H7 (cell line): ENCODE measurements at regions not wholly inside any gene's neighbourhood (a gene's known extent, or its start where the extent isn't known, plus 50 kb on each side); places are given as distances from the start of the nearest gene placed in this dataset.
"Not testable (repeated sequence)": the region's sequence is repeated elsewhere in the genome, so short reads cannot be mapped to it uniquely, and the experiment has no call there.

Source experiments
- DNase-seq: peaks from one replicate; pipeline ENCODE4 v3.0.0; 2012
- H3K27me3 ChIP-seq: 2 replicates; pipeline ENCODE4 v1.6.0; 2011; ENCODE audit warnings: mild to moderate bottlenecking, low read length; ENCODE audit not compliant: control insufficient read depth, insufficient read depth
- H3K36me3 ChIP-seq: replicated peaks from 2 replicates; pipeline ENCODE4 v1.5.1; 2011; ENCODE audit warnings: low read length; ENCODE audit not compliant: control insufficient read depth, insufficient read depth
- H3K4me3 ChIP-seq: 2 replicates; pipeline ENCODE4 v1.5.1; 2011; ENCODE audit warnings: low read depth, mild to moderate bottlenecking, control low read depth, low read length, moderate library complexity; ENCODE audit not compliant: insufficient read depth

DNA sequence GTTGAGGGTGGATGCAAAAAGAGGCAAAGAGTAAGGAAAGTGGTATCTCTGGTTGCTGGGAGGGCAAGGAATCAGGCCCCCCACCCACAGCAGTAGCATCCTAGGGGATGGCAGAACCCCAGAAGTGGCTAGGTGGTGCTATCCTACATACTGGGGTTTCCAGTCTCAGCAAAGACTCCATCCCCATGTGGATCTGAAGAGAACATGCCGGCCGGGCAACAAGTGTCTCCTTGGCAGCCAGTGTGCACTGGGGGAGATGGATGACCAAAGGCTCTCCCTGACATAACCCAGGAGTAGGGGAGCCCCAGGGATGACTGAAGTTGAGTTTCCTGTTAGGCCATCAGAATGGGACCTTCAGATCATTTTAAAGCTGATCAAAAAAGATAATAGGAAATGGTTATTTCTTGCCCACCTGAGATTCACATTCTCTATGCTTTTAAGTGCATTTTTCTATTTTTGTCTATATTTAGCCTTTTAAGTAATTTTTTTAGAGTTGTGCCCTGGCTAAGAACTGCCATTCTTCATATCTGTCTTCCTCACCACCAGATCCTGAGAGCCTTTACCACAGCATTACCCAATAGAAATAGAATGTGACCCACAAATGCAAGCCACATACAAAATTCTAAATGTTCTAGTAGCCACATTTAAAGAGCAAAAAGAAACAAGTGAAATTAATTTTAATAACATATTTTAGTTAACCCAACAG lies 78.7 kb upstream of the SMIM23 start:
- DNase-seq = no peak
- Histone ChIP-seq H3K4me3 (no peak overlapping the region), H3K36me3 (no peaks in the 10 kb centered on the region), H3K27me3 (no peaks in the 10 kb centered on the region)

GRCh38 chr5:171707442-171707792 lies 78.2 kb upstream of the SMIM23 start:
- no peak for DNase-seq

GRCh38 chr5:171709930-171710329 lies 75.7 kb upstream of the SMIM23 start:
- no peak for DNase-seq
- H3K27me3 ChIP-seq = no peaks in the 10 kb centered on the region
- no peak overlapping the region for H3K4me3 ChIP-seq
- no peaks in the 10 kb centered on the region for H3K36me3 ChIP-seq

More at GRCh38 chr5:171707442-171707792, 78.2 kb upstream of the SMIM23 start:
- no peaks in the 10 kb centered on the region for H3K27me3 ChIP-seq
- no peaks in the 10 kb centered on the region for H3K36me3 ChIP-seq
- no peak overlapping the region for H3K4me3 ChIP-seq

DNA sequence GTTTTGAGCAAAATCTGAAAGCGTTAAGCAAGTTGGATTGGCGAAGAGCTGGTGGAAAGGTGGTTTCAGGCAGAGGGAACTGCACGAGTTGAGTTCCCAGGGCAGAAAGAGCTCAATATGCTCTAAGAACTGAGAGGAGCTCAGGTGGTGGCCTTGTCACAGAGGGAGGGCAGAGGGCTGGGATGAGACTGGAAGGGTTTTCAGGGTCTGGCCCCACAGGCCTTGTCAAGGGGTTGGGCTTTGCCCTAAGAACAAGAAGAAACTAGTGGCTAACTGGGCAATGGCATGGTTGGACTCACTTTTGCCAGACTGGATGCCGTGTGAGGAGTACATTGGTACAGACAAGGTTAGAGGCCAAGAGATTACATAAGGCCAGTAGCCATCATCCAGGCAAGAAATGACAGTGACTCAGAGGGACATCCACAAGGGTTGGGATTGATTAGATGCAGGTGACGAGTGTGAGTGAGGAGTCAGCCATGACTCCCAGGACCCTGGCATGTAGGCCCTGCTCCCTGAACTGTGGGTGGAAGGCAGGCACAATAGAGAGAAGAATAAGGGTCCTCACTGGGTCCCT lies 75.1 kb upstream of the SMIM23 start:
- H3K27me3 ChIP-seq = no peaks in the 10 kb centered on the region
- no peak overlapping the region for H3K4me3 ChIP-seq
- H3K36me3 ChIP-seq = no peaks in the 10 kb centered on the region
- no peak for DNase-seq

DNA sequence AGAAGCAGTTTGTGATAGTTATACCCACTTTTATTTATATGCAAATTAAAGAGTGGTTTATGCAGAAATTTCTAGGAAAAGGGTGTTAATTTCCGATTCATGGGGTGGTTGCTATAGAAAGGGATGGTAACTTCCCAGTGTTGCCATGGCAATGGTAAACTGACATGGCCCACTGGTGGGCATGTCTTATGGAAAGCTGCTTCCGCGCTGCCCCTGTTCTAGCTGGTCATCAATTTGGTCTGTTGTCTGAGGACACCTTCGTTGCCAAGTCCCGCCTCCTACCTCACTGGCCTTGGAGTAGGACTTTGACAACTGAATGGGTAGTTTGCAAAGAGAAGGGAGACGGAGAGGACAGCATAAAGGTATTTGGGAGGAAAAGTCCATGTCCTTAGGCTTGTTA lies 74.0 kb upstream of the SMIM23 start:
- Histone ChIP-seq H3K36me3 (no peaks in the 10 kb centered on the region), H3K27me3 (no peaks in the 10 kb centered on the region), H3K4me3 (no peak overlapping the region)
- DNase-seq = no peak

- H3K27me3 ChIP-seq = no peaks in the 10 kb centered on the region
- no peak overlapping the region for H3K4me3 ChIP-seq
- no peaks in the 10 kb centered on the region for H3K36me3 ChIP-seq
- DNase-seq = no peak
Observed at GRCh38 chr5:171712616-171713015, 73.0 kb upstream of the SMIM23 start.

DNA sequence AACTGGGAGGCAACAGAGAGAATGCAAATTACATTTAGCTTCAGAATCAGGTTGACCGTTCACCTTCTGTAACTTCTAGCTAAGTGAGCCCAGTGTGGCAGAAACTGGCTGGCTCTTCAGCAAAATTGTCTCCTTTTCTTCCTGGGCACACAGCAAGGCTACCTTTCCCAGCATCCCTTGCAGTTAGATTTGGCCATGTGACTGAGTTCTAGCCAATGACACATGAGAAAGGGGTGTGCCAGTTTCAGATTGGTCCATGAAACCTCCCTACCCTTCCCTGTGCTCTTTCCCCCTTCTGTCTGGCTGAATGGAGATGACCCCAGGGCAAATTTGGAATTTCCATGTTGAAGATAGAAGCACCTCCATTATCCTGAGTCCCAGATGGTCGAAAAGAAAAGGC lies 72.5 kb upstream of the SMIM23 start:
- no peak overlapping the region for H3K4me3 ChIP-seq
- no peaks in the 10 kb centered on the region for H3K27me3 ChIP-seq
- DNase-seq = no peak
- H3K36me3 ChIP-seq = no peaks in the 10 kb centered on the region

DNA sequence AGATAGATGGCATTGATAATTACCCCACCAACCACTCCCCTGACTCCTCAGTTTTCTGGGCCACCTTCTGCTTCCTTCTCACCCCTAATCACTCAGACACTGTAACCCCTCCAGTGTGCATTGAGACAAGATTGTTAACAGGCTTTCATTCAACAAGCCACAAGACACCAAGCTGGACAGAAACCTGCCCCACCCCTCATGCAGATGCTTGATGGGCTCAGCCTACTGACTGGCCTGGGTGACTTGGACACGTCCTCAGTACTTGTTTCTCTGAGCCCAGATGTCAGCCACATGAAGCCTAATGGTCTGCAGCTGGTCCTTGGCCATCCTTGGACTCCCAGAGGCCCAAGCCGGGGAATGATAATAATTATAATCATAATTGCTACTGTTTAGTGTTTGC lies 71.4 kb upstream of the SMIM23 start:
- DNase-seq = no peak
- no peak overlapping the region for H3K4me3 ChIP-seq
- H3K27me3 ChIP-seq = no peaks in the 10 kb centered on the region

DNA sequence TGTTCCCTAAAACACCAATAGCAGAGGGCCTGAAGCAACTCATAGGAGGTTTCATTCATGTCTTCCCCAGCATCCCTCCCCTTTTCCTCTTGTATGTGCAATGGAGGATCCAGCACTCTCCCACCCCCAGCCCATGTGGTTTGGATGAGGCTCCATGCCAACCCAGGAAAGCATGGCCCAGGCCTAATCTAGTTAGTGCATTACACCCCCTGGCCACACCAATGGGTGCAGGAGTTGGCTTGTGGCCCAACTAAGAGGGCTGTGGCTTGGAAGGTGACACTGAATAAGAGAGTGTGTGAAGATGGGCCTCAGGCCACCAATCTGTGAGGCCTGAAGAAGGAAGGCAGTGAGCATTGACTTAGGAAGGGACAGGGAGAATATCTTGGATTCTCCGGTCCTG lies 70.8 kb upstream of the SMIM23 start:
- Histone ChIP-seq H3K4me3 (no peak overlapping the region), H3K27me3 (no peaks in the 10 kb centered on the region), H3K36me3 (no peaks in the 10 kb centered on the region)
- DNase-seq = no peak

More for the DNA sequence above, 71.4 kb upstream of the SMIM23 start:
- H3K36me3 ChIP-seq = no peaks in the 10 kb centered on the region

DNA sequence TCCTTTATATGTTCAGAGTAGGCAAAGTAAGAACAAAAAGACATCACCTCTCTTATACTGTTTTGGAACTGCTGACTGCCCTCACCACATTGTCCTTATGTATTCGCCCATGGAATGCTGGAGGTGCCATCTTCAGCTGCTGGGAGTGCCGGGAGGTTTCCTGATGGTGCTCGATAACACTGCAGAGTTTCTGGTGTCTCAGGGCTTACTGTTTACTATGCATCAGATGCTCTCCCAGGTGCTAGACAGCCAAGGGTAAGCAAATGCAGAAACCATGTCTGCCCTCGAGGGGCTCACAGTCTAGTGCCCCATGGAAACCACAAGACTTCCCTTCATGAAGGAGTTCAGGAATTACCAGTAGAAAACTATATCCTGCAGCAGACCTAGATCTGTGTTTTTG lies 70.1 kb upstream of the SMIM23 start:
- H3K36me3 ChIP-seq = no peaks in the 10 kb centered on the region
- no peak for DNase-seq
- no peak overlapping the region for H3K4me3 ChIP-seq
- H3K27me3 ChIP-seq = no peaks in the 10 kb centered on the region

DNA sequence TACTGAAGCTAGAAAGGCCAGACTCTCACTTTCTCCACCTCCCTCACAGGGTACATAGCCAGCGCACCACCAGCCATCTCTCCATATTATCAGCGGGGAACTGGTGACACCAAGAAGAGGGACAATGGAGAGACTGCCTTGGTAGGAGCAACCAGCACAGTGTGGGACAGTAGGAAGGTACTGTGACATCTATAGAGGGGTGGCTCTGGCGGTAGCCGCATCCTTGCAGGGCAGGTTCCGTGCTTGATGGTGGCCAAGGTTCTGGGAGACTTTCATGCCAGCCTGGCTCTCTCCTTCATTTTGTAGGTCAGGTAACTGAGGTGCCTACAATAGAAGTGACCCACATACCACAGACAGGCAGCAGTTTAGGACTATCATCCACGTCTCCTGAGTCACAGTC lies 65.5 kb upstream of the SMIM23 start:
- H3K27me3 ChIP-seq = no peaks in the 10 kb centered on the region
- H3K4me3 ChIP-seq = no peak overlapping the region
- H3K36me3 ChIP-seq = no peaks in the 10 kb centered on the region
- no peak for DNase-seq

GRCh38 chr5:171721464-171721863 lies 64.2 kb upstream of the SMIM23 start:
- H3K36me3 ChIP-seq = no peaks in the 10 kb centered on the region
- H3K27me3 ChIP-seq = no peaks in the 10 kb centered on the region
- H3K4me3 ChIP-seq = no peak overlapping the region
- DNase-seq = no peak

- Histone ChIP-seq H3K4me3 (no peak overlapping the region), H3K27me3 (no peaks in the 10 kb centered on the region), H3K36me3 (no peaks in the 10 kb centered on the region)
- DNase-seq = no peak
Observed at GRCh38 chr5:171724468-171725204, 61.0 kb upstream of the SMIM23 start.

DNA sequence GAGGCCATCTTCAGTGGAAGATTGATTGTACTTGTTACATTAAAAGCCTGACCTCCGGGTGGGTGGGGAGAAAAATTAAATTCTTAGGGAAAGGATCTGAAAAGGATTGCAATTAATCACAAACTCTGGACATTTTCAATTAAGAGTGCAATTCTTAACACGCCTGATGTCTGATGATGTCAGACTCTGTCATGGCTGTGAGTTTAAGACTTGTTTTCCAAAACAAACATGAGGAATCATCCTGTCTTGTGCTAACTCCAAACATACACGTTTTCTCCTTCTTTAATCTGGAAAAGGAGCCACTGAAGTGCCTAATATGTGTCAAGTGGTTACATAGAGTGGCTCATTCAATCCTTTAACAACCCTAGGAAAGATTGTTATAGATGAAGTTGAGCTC lies 60.4 kb upstream of the SMIM23 start:
- no peak overlapping the region for H3K4me3 ChIP-seq
- no peak for DNase-seq
- no peaks in the 10 kb centered on the region for H3K36me3 ChIP-seq
- no peaks in the 10 kb centered on the region for H3K27me3 ChIP-seq

DNA sequence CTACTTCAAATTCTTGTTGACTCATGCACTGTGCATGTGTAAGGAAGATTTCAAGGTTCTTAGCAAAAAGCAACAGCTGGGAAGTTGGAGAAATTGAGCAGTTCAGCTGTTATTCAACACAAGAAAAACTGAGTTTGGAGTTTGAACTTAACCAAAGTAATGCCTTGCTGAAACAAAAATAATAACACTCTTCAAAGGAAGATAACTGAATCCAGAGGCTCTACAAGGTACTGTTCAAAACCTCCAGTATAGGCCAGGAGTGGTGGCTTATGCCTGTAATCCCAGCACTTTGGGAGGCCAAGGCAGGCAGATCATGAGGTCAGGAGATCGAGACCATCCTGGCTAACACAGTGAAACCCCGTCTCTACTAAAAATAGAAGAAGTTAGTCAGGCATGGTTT lies 58.8 kb upstream of the SMIM23 start:
- not testable (repeated sequence) for DNase-seq, H3K4me3 ChIP-seq, H3K36me3 ChIP-seq, H3K27me3 ChIP-seq
